AG20443 (cell line): ENCODE measurements at regions not wholly inside any gene's neighbourhood (a gene's known extent, or its start where the extent isn't known, plus 50 kb on each side); places are given as distances from the start of the nearest gene placed in this dataset.

Experiments
- DNase-seq: peaks from one replicate; pipeline ENCODE4 v3.0.0; 2012; ENCODE audit warnings: low spot score, mixed read lengths

DNA sequence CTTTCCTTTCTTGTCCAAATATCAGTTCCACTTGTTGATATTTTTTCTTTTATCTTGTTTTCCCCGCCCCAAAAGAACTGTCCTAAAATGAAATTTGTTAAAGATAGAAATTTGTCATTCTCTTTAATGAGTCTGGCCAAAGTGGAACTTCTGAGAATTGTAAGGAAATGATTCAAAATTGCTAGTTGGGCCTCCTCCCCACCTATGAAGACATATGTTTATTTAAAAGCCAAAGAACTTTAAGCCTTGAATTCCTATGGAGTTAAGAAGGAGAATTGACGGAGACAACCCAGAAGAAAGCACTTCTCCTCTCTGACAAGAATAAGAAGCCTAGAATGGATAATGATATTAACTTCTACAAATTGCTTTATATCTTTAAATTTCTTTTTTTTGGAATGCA, 59.1 kb upstream of the ALDH1A1 start:
- no peak for DNase-seq

GRCh38 chr9:73011181-73011750, 58.4 kb upstream of the ALDH1A1 start:
- DNase-seq: peak; percentile 71

DNA sequence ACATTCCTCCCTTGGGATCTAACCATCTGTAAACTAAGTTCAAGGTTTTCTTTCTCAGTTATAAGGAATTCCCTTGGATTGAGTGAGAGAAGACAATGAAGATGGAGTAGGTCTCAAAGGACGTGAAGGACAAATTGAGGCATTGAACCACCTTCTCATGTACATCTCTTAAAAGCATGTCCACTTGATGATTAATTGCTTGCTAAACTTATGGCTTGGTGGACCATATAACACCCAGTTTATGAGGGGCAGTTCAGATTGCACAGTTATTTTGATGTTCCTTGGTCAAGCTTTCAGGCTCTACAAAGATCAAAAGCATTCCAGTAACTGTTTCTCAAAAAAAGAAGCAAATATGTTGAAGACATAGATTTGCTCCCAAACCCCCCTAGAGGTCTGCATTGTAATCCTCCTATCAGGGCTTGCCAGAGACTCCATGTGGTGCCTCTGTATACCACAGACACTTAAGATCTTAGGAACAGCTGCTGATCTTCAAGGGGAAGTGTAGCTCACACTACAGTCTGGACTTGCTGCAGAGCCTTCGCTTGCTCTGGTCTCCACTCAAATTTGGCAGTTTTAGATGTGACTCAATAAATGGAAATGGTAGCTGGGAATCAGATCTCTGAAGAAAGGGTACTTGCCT, 56.9 kb upstream of the ALDH1A1 start:
- no peak for DNase-seq

DNA sequence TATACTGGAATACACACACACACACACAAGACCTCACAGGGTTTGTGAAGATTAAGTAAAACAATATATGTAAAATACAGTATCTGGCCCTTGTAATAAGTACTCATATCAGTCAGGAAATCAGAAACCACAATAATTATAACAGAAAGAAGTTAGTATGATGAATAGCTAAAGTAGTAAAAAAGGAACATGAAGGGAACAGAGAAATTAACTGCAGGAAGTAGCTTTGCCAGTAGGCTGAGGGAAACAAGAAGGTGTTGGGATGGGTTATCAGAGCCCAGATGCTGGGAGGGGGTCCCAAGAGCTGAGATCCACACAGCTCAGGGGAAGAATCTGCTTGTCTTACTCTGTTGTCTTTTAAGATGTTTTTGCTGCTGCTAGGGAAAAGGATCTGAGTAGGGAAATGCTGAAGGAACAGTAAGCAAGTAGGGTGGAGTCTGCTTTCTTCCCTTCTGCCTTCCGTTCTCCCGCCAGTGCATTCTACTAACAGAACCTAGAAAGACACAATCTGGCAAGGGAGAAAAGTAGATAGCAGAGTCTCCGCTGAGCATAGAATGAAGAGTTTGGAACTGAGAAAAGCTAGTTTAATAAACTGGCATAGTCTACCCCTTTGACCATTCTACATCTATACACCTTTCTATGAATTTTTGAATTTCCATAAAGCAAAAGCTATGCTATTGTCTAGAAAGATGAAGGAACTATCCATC, 55.3 kb upstream of the ALDH1A1 start:
- DNase-seq: no peak

GRCh38 chr9:73006986-73007385, 54.1 kb upstream of the ALDH1A1 start:
- DNase-seq: no peak
